ENCODE measurements at regions not wholly inside any gene's neighbourhood (a gene's known extent, or its start where the extent isn't known, plus 50 kb on each side); places are given as distances from the start of the nearest gene placed in this dataset.
"Not testable (repeated sequence)": the region's sequence is repeated elsewhere in the genome, so short reads cannot be mapped to it uniquely, and the experiment has no call there.

DNA sequence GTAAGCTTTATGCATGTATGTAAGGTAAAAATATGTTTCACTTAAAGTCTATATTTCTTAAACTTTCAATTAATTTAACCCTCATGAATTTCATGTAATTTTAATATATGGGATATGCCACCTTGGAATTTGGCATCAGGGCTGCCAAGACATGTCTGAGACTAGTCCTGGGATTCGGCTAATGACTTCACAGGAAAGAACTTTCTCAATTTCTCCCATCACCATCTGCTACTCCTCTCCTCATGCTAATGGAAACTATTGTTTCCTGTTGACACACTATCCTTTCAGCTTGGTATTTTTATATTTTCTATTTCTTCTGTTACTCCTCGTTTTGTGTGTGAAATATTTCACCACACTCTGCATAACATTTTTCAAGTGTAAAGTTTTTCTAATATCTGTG is 205.9 kb downstream of the ARL4A start:
- DNase-seq = no peak

DNA sequence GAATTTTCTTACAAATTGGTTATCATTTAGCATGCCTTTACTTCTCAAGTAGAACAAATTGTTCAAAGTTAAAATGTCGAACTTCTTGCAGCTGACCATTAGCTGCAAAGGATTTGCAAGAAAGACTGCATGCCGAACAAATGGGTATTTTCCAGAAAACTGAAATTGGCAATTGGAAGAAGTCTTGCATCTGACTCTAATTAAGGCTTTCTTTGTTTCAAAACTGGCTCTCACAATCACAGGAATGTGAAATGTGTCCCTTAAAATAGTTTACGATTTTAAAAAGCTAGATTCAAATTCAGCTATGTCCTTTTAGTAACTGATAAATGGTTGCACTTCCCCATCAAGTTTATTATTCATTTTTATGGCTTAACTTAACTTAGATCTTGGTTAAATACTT is 207.9 kb downstream of the ARL4A start:
- DNase-seq = no peak

DNA sequence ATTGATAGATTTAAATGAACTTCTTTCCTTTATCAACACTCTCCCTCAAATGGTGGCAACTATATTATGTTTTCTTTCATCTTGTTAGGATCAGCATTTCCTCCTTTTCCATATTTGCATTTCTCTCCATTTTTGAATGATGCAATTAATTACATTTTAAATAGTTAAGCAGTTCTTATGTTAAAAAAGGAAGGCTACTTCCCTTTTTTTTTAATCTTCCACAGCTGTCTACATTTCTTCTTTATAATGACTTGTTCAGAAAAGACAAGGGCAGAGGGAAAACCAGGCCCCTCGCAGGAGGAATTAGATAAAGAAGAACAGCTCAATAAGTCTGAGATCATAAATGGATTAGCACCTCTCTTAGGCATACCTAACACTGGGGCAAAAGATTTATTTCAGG is 208.9 kb downstream of the ARL4A start:
- no peak for DNase-seq

DNA sequence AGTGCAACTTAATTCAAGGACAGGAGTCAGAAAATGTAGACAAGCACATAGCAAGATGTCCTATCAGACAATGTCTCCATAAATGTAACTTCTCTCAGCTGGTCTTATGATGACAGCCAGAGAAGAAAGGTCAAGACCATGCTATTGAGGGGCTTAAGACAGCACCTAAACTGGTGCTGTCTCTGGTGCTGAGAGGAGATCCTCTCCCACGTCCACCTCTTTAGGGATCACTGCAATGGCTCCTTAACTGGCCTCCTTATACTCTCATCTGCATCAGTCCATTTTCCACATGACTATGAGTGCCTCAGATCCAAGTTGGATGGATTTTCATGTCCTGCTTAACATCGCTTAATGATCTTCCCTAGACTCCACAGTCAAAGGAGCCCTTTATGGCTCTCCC is 210.6 kb downstream of the ARL4A start:
- DNase-seq = no peak

DNA sequence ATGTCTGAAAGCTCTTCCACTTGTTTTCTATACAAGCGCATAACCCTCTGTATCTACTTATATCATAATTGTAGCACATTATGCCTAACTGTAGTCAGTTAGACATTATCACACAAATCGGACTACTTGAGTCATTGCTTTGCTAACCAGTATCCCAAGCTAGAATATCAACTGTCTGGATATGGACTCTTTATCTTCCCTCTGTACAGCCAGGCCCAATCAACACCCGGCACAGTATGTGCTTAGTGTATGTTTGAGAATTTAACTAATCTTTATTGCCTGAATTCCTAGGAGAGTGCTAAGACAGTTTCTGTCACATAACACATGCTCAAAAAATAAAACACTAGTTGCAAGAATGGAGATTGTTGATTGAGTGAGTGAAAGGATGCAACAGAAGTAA is 211.2 kb downstream of the ARL4A start:
- DNase-seq = no peak

DNA sequence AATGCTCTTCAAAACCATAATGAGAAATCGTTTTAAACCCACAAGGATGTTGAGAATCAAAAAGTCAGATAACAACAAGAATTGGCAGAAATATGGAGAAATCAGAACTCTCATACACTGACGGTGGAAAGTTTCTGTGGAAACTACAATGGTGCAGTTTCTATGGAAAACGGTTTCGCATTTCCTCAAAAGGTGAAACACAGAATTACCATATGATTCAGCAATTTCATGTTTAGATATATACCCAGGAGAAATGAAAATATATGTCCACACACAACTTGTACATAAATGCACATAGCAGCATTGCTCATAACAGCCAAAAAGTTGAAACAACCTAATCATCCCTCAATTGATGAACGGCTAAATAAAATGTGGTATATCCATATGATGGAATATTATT is 218.2 kb downstream of the ARL4A start:
- no peak for DNase-seq

DNA sequence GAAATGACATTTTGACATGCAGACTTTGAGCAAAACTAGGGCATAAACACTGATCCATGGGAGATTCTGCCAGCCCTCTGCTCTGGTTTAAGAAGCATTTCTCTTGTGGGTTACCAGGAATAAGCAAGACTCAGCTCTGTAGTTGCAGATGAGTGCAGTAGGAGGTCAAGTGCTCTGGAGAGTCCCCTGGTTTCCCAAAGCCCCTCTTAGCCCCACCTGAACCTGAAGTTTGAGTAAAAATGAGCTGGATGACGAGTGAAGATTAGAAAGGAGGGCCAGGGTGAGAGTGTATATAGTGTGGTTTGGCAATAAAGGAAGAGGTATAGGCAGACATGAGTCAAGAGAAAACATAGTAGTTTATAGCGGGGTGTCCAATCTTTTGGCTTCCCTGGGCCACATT is 220.3 kb downstream of the ARL4A start:
- no peak for DNase-seq

DNA sequence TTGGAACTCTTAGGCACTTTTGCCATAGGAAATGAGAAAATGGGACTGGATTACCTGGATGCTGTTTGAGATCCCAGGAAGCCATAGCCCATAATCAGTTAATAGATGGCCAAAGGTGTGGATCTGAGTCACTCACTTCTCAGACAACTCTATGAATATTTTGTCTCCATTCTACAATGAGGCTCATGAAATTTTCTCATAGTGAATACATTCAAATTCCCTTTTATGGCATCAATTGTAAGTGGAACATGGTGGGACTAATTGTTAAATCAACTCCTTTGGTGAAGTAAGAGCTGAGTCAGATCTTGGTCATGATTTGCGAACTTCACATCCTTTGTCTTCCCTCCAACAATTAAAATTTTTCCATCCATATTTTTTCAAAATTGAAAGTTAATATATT is 222.1 kb downstream of the ARL4A start:
- no peak for DNase-seq

DNA sequence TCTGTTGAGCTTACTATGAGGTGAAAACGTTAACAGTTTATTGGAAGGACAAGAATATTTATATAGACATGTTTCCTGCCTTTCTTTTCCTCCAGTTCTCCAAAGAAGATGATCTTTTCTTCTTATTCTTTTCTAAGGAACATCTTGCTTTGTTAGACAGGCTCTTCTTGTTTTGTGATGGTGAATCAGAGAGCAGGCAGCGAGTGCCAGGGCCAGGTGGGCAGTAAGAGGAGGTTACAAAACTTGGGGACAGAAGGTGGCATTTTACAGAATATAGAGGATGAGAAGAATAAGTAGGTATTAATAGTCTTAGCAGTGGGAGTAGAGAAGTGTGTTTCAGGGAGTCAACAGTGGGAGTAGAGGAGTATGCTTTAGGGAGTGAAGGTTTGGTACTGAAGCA is 223.6 kb downstream of the ARL4A start:
- DNase-seq = no peak

DNA sequence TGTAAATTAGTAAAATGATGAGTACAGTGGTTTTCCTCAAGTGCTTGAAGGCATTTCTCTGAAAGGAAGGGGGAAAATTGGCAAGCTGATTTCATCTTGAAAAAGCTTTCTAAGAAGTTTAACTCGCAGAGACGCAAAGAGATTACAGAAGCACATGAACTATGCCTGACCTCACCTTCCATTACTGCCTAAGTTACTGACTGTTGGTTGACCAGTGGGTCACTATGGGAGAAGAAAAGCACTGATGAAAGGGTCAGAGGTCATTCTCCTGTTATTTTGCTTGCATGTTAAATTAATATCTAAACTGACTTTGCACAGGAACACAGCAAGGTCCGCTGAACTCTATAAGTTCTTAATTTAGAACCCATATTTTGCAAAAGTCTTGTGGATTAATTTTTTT is 225.6 kb downstream of the ARL4A start:
- DNase-seq = no peak

DNA sequence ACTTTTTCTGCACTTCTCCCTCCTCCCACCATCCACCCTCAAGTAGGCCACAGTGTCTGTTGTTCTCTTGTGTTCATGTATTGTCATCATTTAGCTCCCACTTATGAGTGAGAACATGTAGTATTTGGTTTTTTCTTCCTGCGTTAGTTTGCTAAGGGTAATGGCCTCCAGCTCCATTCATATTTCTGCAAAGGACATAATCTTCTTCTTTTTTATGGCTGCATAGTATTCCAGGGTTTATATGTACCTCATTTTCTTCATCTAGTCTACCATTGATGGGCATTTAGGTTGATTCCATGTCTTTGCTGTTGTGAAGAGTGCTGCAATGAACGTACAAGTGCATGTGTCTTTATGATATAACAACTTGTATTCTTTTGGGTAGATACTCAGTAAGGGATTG is 230.4 kb downstream of the ARL4A start:
- no peak for DNase-seq

DNA sequence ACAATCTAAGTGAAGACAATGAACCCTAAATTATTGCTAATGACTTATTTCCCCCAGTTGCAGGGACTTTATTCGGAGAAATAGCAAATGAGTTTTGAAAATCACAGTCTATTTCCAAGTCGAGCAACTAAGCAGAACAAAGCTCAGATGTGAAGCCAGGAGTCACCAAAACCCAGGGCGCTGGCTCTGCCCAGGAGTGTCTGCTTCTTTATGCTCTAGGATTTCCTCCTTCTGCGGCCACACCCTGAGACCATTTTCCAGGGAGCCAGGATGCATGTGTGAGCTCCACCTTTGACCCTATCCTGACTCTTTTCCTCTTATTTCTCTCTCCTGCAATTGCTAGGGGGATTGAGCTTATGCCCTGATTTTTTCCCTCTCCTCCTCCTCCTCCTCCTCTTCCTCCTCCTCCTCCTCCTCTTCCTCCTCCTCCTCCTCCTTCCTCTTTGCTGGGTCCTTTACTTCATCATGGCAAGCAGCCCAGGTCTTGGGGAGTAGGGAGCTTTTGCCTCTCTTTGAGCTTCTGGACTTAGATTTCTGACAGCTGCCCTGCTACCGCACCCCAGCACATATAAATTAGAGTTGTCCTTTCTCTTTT is 234.4 kb downstream of the ARL4A start:
- no peak for DNase-seq

DNA sequence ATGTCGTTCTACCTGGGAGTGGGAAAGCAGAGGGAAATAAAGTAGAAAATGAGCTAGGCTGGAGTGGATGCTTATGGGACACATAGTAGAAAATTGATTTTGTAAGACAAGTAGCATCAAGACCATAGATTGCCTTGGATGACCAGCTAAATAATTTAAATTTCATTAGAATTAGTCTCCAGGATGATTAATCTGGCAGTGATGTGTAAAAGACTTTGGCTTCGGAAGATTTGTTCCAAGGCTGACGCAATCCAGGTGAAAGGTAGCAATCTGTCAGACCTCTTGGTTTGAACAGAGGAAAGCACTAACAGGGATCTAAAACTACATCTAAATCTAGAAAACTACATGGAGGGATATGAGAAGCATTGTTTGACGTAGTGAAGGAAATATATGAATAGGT is 236.5 kb downstream of the ARL4A start:
- no peak for DNase-seq

DNA sequence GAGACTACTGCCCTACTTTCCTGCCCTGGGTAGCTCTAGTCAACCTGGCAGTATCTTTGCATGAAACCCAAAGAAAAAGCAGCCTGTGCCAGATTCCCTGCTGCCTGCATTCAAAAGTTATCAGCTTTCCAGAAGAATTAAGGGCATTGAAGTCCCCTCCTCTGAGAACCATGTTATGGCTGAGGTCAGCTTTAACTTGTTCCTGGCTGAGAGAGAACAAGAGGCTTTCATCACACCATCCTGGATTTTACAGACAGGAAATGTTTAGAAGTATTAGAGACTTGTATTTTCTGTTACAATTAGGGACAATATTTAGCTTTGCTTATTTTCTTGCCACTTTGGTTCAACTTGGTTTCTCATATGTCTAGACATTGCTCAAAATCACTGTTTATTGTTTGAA is 238.8 kb downstream of the ARL4A start:
- no peak for DNase-seq

DNA sequence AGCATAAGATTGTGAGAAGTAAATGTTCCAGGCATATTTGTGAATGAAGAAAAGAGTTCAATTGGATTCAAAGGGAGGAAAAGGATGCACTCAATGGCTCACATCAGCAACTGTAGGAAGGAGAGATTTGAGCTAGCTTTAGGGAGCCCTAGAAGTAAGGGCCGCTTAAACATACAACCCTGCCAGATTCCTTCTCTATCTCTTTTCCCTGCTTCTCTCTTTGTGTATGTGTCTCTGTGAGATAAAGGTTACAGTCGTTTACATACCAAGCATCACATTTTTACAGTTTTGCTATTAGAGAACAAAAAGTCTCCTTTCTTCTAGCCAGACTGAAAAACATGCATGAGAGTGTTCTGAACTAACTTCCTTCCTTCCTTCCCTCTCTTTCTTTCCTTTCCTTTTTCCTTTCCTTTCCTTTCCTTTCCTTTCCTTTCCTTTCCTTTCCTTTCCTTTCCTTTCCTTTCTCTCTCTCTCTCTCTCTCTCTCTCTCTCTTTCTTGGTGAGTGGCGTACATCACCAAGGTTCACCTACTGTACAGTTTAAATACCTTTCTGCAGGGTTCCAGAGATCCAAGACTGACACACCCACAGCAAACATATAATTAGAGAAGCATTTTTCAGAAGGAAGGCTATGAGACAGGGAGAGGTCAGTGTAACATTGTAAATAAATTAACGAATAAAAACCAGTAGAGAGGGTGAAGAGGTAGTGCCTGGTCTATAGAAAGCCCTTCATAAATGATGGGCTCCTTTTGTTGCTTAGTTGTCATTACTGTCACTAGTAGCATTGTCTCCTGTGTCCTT is 240.4 kb downstream of the ARL4A start:
- no peak for DNase-seq

DNA sequence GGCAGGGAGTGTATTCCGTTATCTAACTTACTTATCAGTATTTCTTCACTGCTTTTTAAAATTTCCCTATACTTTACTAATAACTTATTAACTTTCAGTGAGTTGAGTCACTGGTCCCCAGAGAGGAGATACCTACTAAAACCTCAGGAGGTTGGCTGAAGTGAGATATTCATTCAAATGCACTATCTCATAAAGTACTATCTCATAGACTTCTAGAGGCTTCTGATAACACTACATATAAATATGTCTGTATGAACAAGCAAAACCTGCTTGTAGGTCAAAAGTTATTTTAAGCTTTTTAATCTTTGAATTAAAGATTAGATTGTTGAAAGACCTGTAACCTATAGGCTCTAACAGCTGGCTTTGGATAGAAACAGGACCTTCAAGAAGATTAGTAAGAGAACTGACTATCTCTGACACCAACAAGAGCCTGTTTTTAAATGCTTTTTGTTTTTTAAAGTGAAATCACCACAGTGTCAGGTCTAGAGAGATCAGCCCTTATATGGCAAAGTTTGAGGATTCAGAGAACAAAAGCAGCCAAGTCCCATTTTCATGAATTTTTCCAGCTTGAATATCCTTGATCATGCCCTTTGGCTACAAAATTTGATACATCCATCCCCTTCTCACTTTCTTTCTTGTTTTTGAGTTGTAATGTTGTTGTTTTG is 242.2 kb downstream of the ARL4A start:
- no peak for DNase-seq

DNA sequence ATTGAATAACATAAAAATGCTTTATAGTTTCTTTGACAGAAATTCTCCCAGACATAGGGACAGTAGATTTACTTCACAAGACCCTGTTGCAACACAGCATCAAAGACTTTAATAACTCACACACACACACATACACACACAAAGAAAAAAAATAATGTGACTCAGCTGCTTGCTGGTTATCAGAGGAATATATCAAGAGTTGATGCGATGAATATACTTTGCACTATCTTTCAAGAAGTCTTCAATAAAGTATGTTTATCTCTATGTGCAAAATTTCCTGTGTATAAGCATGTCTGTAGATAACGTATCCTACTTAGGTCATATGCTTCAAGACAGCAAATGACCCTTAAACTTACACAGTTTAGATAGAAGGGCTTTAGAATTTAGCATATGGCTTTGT is 243.1 kb downstream of the ARL4A start:
- no peak for DNase-seq

DNA sequence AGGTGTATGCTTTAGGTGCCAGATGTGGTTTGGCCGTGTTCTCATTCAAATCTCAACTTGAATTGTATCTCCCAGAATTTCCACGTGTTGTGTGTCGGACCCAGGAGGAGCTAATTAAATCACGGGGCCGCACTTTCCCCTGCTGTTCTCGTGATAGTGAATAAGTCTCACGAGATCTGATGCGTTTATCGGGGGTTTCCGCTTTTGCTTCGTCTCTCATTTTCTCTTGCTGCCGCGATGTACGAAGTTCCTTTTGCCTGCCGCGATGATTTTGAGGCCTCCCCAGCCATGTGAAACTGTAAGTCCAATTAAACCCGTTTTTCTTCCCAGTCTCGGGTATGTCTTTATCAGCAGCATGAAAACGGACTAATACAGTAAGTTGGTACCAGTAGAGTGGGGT is 244.0 kb downstream of the ARL4A start:
- DNase-seq = not testable (repeated sequence)

DNA sequence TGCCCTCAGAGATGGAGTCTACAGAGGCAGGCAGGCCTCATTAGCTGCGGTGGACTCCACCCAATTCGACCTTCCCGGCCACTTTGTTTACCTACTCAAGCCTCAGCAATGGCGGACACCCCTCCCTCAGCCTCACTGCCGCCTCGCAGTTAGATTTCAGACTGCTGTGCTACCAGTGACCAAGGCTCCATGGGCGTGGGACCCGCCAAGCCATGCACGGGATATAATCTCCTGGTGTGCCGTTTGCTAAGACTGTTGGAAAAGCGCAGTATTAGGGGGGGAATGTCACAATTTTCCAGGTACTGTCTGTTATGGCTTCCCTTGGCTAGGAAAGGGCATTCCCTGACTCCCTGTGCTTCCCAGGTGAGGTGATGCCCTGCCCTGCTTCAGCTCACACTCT is 252.3 kb downstream of the ARL4A start:
- no peak for DNase-seq

DNA sequence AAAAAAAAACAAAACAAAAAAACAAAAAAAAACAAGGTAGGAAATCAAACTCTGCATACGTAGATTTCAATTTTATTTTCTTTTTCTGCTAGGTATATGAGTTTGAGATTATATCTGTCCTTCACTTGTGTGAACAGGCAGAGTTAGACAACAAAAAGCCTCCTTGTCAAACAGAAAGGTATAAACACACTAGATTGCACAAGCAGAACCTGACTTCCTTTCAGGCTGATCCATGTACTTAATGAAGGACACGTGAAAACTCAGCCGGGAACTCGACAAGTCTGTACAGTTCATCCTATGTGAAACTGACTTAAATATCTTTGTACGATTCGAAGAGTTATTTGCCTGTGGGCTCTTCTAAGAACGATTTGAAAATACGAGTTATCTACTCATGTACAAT is 254.1 kb downstream of the ARL4A start:
- peak; percentile 33 for DNase-seq

DNA sequence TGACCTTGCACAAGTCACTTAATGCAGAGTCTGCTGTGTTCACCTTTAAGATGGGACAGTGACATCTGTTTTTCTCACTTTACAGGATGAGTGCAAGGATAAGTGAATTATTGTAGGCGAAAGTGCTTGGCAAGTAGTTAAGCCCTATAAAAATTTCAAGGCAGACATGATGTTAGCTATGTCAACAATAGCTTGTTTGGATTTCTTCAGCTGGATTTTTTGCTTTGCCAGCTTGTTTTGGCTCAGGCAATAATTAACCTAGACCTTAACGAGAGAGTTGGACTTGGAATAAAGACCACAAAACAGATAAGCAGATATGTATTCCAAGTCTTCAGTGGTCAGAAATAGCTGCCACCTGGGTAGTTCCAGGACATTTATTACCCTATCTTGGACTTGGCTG is 255.2 kb downstream of the ARL4A start:
- DNase-seq = peak; percentile 42

DNA sequence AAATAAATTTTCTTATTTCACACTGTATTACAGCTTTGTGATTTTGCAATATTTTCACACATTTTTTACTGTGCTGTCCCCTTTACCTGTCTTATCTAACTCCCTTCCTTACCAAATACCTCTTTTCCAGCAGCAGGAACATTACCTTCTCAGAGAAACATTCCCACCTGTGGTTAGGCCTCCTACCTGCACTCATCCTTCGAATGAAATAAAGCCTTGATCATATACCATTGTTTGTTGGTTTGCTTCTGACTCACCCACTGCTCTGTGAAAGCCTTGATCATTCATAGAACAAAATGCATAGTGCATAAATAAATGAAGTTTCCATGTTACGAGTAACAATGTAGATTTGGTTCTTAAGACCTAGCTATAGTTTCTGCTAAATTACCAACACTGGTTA is 256.3 kb downstream of the ARL4A start:
- DNase-seq = no peak

DNA sequence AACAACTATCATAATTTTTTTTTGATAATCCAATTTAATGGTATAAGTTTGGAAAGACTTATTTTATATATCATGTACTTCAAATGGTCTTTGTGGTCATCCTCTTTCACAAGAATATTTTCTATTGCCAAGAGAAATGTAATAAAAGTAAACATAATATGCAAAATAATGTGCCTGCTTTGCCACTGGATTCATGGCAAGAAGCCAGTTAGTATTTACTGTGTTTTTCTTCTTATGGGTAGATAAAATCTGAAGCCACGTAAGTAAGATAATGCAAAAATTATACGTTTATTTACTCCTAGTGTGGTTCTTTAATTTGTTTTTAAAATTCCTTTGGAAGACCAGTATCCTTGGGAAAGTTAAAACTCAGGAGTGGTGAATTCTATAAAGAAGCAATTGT is 258.5 kb downstream of the ARL4A start:
- DNase-seq = no peak

DNA sequence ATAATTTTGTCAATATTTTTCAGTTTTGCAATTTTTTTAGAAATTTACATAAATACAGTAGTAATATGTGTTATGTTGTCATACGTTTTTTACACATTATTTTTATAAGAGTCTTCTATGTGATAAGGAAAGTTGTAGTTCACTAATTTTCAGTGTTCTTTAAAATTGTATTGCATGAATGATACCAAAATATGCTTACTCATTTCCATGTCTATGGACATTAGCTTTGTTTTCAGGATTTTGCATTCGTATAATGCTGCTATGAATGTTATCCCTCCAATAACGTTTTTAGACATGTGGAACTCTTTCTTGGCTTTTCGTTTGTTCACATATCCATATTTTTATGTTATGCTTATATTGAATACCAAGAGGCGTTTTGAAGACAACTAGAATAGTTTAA is 260.0 kb downstream of the ARL4A start:
- DNase-seq = no peak

All from NCI-H510A (cell line).